ENCODE measurements at regions not wholly inside any gene's neighbourhood (a gene's known extent, or its start where the extent isn't known, plus 50 kb on each side); places are given as distances from the start of the nearest gene placed in this dataset.

GRCh38 chr11:81946831-81947230 is 786.8 kb downstream of the FAM181B start:
- no peak for TF ChIP-seq CREB1 (IDR thresholded peaks at IDR 0.05)
- no peak for TF ChIP-seq POLR2A (IDR thresholded peaks at IDR 0.05; ENCODE audit: control extremely low read depth in 1 of 2, low read depth in 2 of 2, low read length in 2 of 2)
- no peak for TF ChIP-seq CTCF (IDR thresholded peaks at IDR 0.05; ENCODE audit: control extremely low read depth in 1 of 3, insufficient read depth in 1 of 3, low read depth in 1 of 3, low read length in 3 of 3)
- TF ChIP-seq BRCA1 (IDR thresholded peaks at IDR 0.05; ENCODE audit: low read depth, low read length): no peak
- no peak for TF ChIP-seq GABPA (IDR thresholded peaks at IDR 0.05; ENCODE audit: borderline replicate concordance, insufficient read depth, low read length)
- no peak for TF ChIP-seq TEAD4 (IDR thresholded peaks at IDR 0.05; ENCODE audit: low read depth, low read length)
- TF ChIP-seq EZH2 (IDR thresholded peaks at IDR 0.05; ENCODE audit: low read depth, low read length, severe bottlenecking): no peak
- no peak for TF ChIP-seq KDM5A (IDR thresholded peaks at IDR 0.05; ENCODE audit: low read length)
- TF ChIP-seq POLR2AphosphoS5 (IDR thresholded peaks at IDR 0.05; ENCODE audit: low read depth, low read length): no peak
- TF ChIP-seq SRF (IDR thresholded peaks at IDR 0.05; ENCODE audit: low read depth, low read length): no peak
- TF ChIP-seq RNF2 (IDR thresholded peaks at IDR 0.05; ENCODE audit: borderline replicate concordance, low read depth, low read length, missing control alignments, poor library complexity, severe bottlenecking): no peak
- no peak for TF ChIP-seq BACH1 (IDR thresholded peaks at IDR 0.05; ENCODE audit: low read length)

All from H1 (cell line).